ENCODE measurements at regions not wholly inside any gene's neighbourhood (a gene's known extent, or its start where the extent isn't known, plus 50 kb on each side); places are given as distances from the start of the nearest gene placed in this dataset.
A peak's percentile ranks its signal among the peaks of the same experiment; 100 is the strongest.

- TF ChIP-seq CTCF (IDR thresholded peaks at IDR 0.05) = no peak
- Histone ChIP-seq H3K4me3 (ENCODE audit: low read length) (no peak overlapping the region), H3K9me3 (ENCODE audit: control insufficient read depth in 1 of 2, insufficient read depth in 1 of 2, low read length in 2 of 2) (peaks cover 0 to 11% of the 10 kb centered on the region in 2 experiments), H3K36me3 (ENCODE audit: insufficient read depth, low read length) (peaks cover 6% of the 10 kb centered on the region), H3K4me1 (ENCODE audit: insufficient read depth, low read length) (peaks cover 11% of the 10 kb centered on the region), H3K27me3 (ENCODE audit: control insufficient read depth in 1 of 2, insufficient read depth in 2 of 2, low read length in 2 of 2) (no peaks in the 10 kb centered on the region), H3K27ac (ENCODE audit: low read depth in 1 of 2, low read length in 2 of 2) (no peak overlapping the region)
- ATAC-seq (ENCODE audit: poor library complexity) (no peak), DNase-seq (peak in 1 of 14 experiments; percentile 22)
- no peak overlapping the region for H3K4me3 Mint-ChIP-seq
- no peaks in the 10 kb centered on the region for H3K9me3 Mint-ChIP-seq
- ChIA-PET POLR2A (interaction anchor here (0.6 kb wide), 1 partner anchor 9 kb away, joined by 5 read pairs; no protein-coding TSS in a partner anchor), CTCF (no interaction called here)
- intact Hi-C loops (cut with DNase I, micrococcal nuclease) = no loop called here
- no peaks in the 10 kb centered on the region for H3K36me3 Mint-ChIP-seq (ENCODE audit: low read depth)
- no peaks in the 10 kb centered on the region for H3K4me1 Mint-ChIP-seq (ENCODE audit: low read depth)
- no peak overlapping the region for H3K27ac Mint-ChIP-seq
- no peaks in the 10 kb centered on the region for H3K27me3 Mint-ChIP-seq
Measured at GRCh38 chr2:241933179-241933911, 63.8 kb downstream of the RTP5 start.

- peaks cover 10% of the 10 kb centered on the region for H3K4me1 Mint-ChIP-seq (ENCODE audit: low read depth)
- ATAC-seq (ENCODE audit: poor library complexity) (no peak), DNase-seq (no peak)
- Histone ChIP-seq H3K4me1 (ENCODE audit: insufficient read depth, low read length) (peaks cover 25% of the 10 kb centered on the region), H3K4me3 (ENCODE audit: low read length) (no peak overlapping the region), H3K36me3 (ENCODE audit: insufficient read depth, low read length) (peaks cover 6% of the 10 kb centered on the region), H3K9me3 (ENCODE audit: control insufficient read depth in 1 of 2, insufficient read depth in 1 of 2, low read length in 2 of 2) (peaks cover 0 to 11% of the 10 kb centered on the region in 2 experiments), H3K27ac (ENCODE audit: low read depth in 1 of 2, low read length in 2 of 2) (no peak overlapping the region), H3K27me3 (ENCODE audit: control insufficient read depth in 1 of 2, insufficient read depth in 2 of 2, low read length in 2 of 2) (no peaks in the 10 kb centered on the region)
- TF ChIP-seq CTCF (IDR thresholded peaks at IDR 0.05) = no peak
- H3K4me3 Mint-ChIP-seq = no peak overlapping the region
- no peaks in the 10 kb centered on the region for H3K27me3 Mint-ChIP-seq
- H3K27ac Mint-ChIP-seq = no peak overlapping the region
- H3K36me3 Mint-ChIP-seq (ENCODE audit: low read depth) = no peaks in the 10 kb centered on the region
- intact Hi-C loops (cut with DNase I, micrococcal nuclease) = no loop called here
- ChIA-PET POLR2A (no interaction called here), CTCF (no interaction called here)
- H3K9me3 Mint-ChIP-seq = no peaks in the 10 kb centered on the region
Measured at GRCh38 chr2:241935314-241935713, 65.8 kb downstream of the RTP5 start.

GRCh38 chr2:241935774-241936173 lies 66.2 kb downstream of the RTP5 start:
- intact Hi-C loops (cut with DNase I, micrococcal nuclease) = no loop called here
- peaks cover 25% of the 10 kb centered on the region for H3K4me1 ChIP-seq (ENCODE audit: insufficient read depth, low read length)
- CTCF ChIA-PET = no interaction called here
- Mint-ChIP-seq H3K4me1 (ENCODE audit: low read depth) (peaks cover 10% of the 10 kb centered on the region), H3K4me3 (no peak overlapping the region), H3K9me3 (no peaks in the 10 kb centered on the region), H3K27ac (no peak overlapping the region), H3K36me3 (ENCODE audit: low read depth) (no peaks in the 10 kb centered on the region), H3K27me3 (no peaks in the 10 kb centered on the region)
- POLR2A ChIA-PET = no interaction called here
- no peak overlapping the region for H3K27ac ChIP-seq (ENCODE audit: low read depth in 1 of 2, low read length in 2 of 2)
- peaks cover 6% of the 10 kb centered on the region for H3K36me3 ChIP-seq (ENCODE audit: insufficient read depth, low read length)
- DNase-seq (no peak), ATAC-seq (ENCODE audit: poor library complexity) (no peak)
- no peak for TF ChIP-seq CTCF (IDR thresholded peaks at IDR 0.05)
- H3K4me3 ChIP-seq (ENCODE audit: low read length) = no peak overlapping the region
- peaks cover 0 to 11% of the 10 kb centered on the region in 2 experiments for H3K9me3 ChIP-seq (ENCODE audit: control insufficient read depth in 1 of 2, insufficient read depth in 1 of 2, low read length in 2 of 2)
- H3K27me3 ChIP-seq (ENCODE audit: control insufficient read depth in 1 of 2, insufficient read depth in 2 of 2, low read length in 2 of 2) = no peaks in the 10 kb centered on the region

All from CD4-positive, alpha-beta T cell (primary cell).